ENCODE measurements at regions not wholly inside any gene's neighbourhood (a gene's known extent, or its start where the extent isn't known, plus 50 kb on each side); places are given as distances from the start of the nearest gene placed in this dataset.
"Not testable (repeated sequence)": the region's sequence is repeated elsewhere in the genome, so short reads cannot be mapped to it uniquely, and the experiment has no call there.

- Mint-ChIP-seq H3K36me3 (ENCODE audit: insufficient read depth) (no peaks in the 10 kb centered on the region), H3K4me1 (ENCODE audit: low read depth) (no peaks in the 10 kb centered on the region), H3K9me3 (no peaks in the 10 kb centered on the region), H3K27me3 (ENCODE audit: low read depth) (peaks cover 6% of the 10 kb centered on the region), H3K4me3 (no peak overlapping the region)
- no peak for DNase-seq
- ATAC-seq = no peak
These were observed 116.4 kb upstream of the LSM6 start for GRCh38 chr4:146059151-146059550.

GRCh38 chr4:146058531-146058930, 117.0 kb upstream of the LSM6 start:
- no peak for ATAC-seq
- Mint-ChIP-seq H3K4me3 (no peak overlapping the region), H3K9me3 (no peaks in the 10 kb centered on the region), H3K27me3 (ENCODE audit: low read depth) (peaks cover 6% of the 10 kb centered on the region), H3K36me3 (ENCODE audit: insufficient read depth) (no peaks in the 10 kb centered on the region), H3K4me1 (ENCODE audit: low read depth) (no peaks in the 10 kb centered on the region)
- no peak for DNase-seq

GRCh38 chr4:146054676-146055075, 116.1 kb upstream of the ZNF827 start:
- H3K4me3 Mint-ChIP-seq = no peak overlapping the region
- no peaks in the 10 kb centered on the region for H3K4me1 Mint-ChIP-seq (ENCODE audit: low read depth)
- H3K36me3 Mint-ChIP-seq (ENCODE audit: insufficient read depth) = no peaks in the 10 kb centered on the region
- ATAC-seq = no peak
- DNase-seq = no peak
- H3K27me3 Mint-ChIP-seq (ENCODE audit: low read depth) = no peaks in the 10 kb centered on the region
- H3K9me3 Mint-ChIP-seq = no peaks in the 10 kb centered on the region

- Mint-ChIP-seq H3K9me3 (no peaks in the 10 kb centered on the region), H3K27me3 (ENCODE audit: low read depth) (no peaks in the 10 kb centered on the region), H3K4me3 (no peak overlapping the region), H3K36me3 (ENCODE audit: insufficient read depth) (no peaks in the 10 kb centered on the region), H3K4me1 (ENCODE audit: low read depth) (no peaks in the 10 kb centered on the region)
- ATAC-seq (no peak), DNase-seq (no peak)
These were observed 115.3 kb upstream of the ZNF827 start for GRCh38 chr4:146053891-146054290.

- Mint-ChIP-seq H3K4me1 (ENCODE audit: low read depth) (no peaks in the 10 kb centered on the region), H3K9me3 (no peaks in the 10 kb centered on the region), H3K4me3 (no peak overlapping the region), H3K36me3 (ENCODE audit: insufficient read depth) (peaks cover 2% of the 10 kb centered on the region), H3K27me3 (ENCODE audit: low read depth) (peaks cover 5% of the 10 kb centered on the region)
- DNase-seq (no peak), ATAC-seq (no peak)
These were observed 113.2 kb upstream of the ZNF827 start for GRCh38 chr4:146051728-146052391.

- no peak overlapping the region for H3K4me3 Mint-ChIP-seq
- DNase-seq = no peak
- no peaks in the 10 kb centered on the region for H3K4me1 Mint-ChIP-seq (ENCODE audit: low read depth)
- H3K27me3 Mint-ChIP-seq (ENCODE audit: low read depth) = peaks cover 6% of the 10 kb centered on the region
- no peak for ATAC-seq
- H3K9me3 Mint-ChIP-seq = no peaks in the 10 kb centered on the region
- H3K36me3 Mint-ChIP-seq (ENCODE audit: insufficient read depth) = peaks cover 2% of the 10 kb centered on the region
These were observed 112.6 kb upstream of the ZNF827 start for GRCh38 chr4:146051223-146051622.

- ATAC-seq (no peak), DNase-seq (no peak)
- H3K4me1 Mint-ChIP-seq (ENCODE audit: low read depth) = no peaks in the 10 kb centered on the region
- peaks cover 2% of the 10 kb centered on the region for H3K36me3 Mint-ChIP-seq (ENCODE audit: insufficient read depth)
- no peaks in the 10 kb centered on the region for H3K9me3 Mint-ChIP-seq
- H3K4me3 Mint-ChIP-seq = no peak overlapping the region
- peaks cover 12% of the 10 kb centered on the region for H3K27me3 Mint-ChIP-seq (ENCODE audit: low read depth)
These were observed 111.2 kb upstream of the ZNF827 start for GRCh38 chr4:146049802-146050201.

- not testable (repeated sequence) for DNase-seq; H3K9me3 Mint-ChIP-seq; ATAC-seq; H3K36me3 Mint-ChIP-seq (ENCODE audit: insufficient read depth); H3K4me3 Mint-ChIP-seq; H3K4me1 Mint-ChIP-seq (ENCODE audit: low read depth)
- H3K27me3 Mint-ChIP-seq (ENCODE audit: low read depth) = peaks cover 12% of the 10 kb centered on the region
These were observed 109.1 kb upstream of the ZNF827 start for GRCh38 chr4:146047768-146048167.

GRCh38 chr4:146041139-146042004, 102.7 kb upstream of the ZNF827 start:
- Mint-ChIP-seq H3K27me3 (ENCODE audit: low read depth) (peaks cover 6% of the 10 kb centered on the region), H3K4me3 (no peak overlapping the region), H3K4me1 (ENCODE audit: low read depth) (no peaks in the 10 kb centered on the region), H3K9me3 (no peaks in the 10 kb centered on the region), H3K36me3 (ENCODE audit: insufficient read depth) (no peaks in the 10 kb centered on the region)
- ATAC-seq (no peak), DNase-seq (no peak)

GRCh38 chr4:146040623-146041022, 102.0 kb upstream of the ZNF827 start:
- no peaks in the 10 kb centered on the region for H3K4me1 Mint-ChIP-seq (ENCODE audit: low read depth)
- ATAC-seq = no peak

GRCh38 chr4:146033149-146033548, 94.5 kb upstream of the ZNF827 start:
- no peak overlapping the region for H3K4me3 Mint-ChIP-seq
- ATAC-seq (no peak), DNase-seq (no peak)
- H3K4me1 Mint-ChIP-seq (ENCODE audit: low read depth) = peaks cover 7% of the 10 kb centered on the region
- no peaks in the 10 kb centered on the region for H3K36me3 Mint-ChIP-seq (ENCODE audit: insufficient read depth)
- peaks cover 9% of the 10 kb centered on the region for H3K27me3 Mint-ChIP-seq (ENCODE audit: low read depth)
- peaks cover 6% of the 10 kb centered on the region for H3K9me3 Mint-ChIP-seq

More at GRCh38 chr4:146040623-146041022, 102.0 kb upstream of the ZNF827 start:
- Mint-ChIP-seq H3K27me3 (ENCODE audit: low read depth) (peaks cover 2% of the 10 kb centered on the region), H3K9me3 (no peaks in the 10 kb centered on the region), H3K4me3 (no peak overlapping the region), H3K36me3 (ENCODE audit: insufficient read depth) (no peaks in the 10 kb centered on the region)
- DNase-seq = no peak

GRCh38 chr4:146032234-146032860, 93.7 kb upstream of the ZNF827 start:
- no peaks in the 10 kb centered on the region for H3K36me3 Mint-ChIP-seq (ENCODE audit: insufficient read depth)
- DNase-seq (no peak), ATAC-seq (no peak)
- H3K4me1 Mint-ChIP-seq (ENCODE audit: low read depth) = peaks cover 7% of the 10 kb centered on the region
- H3K4me3 Mint-ChIP-seq = no peak overlapping the region
- peaks cover 9% of the 10 kb centered on the region for H3K27me3 Mint-ChIP-seq (ENCODE audit: low read depth)
- peaks cover 6% of the 10 kb centered on the region for H3K9me3 Mint-ChIP-seq

- Mint-ChIP-seq H3K36me3 (ENCODE audit: insufficient read depth) (no peaks in the 10 kb centered on the region), H3K4me3 (no peak overlapping the region), H3K4me1 (ENCODE audit: low read depth) (peaks cover 7% of the 10 kb centered on the region), H3K27me3 (ENCODE audit: low read depth) (peaks cover 14% of the 10 kb centered on the region), H3K9me3 (peaks cover 6% of the 10 kb centered on the region)
- DNase-seq = no peak
- peak in 1 of 2 donors; percentile 25 for ATAC-seq
These were observed 91.5 kb upstream of the ZNF827 start for GRCh38 chr4:146029939-146030710.

GRCh38 chr4:146029147-146029546, 90.5 kb upstream of the ZNF827 start:
- H3K4me1 Mint-ChIP-seq (ENCODE audit: low read depth) = peaks cover 7% of the 10 kb centered on the region
- peaks cover 14% of the 10 kb centered on the region for H3K27me3 Mint-ChIP-seq (ENCODE audit: low read depth)
- no peaks in the 10 kb centered on the region for H3K36me3 Mint-ChIP-seq (ENCODE audit: insufficient read depth)
- H3K4me3 Mint-ChIP-seq = no peak overlapping the region
- DNase-seq (no peak), ATAC-seq (no peak)
- H3K9me3 Mint-ChIP-seq = peaks cover 5% of the 10 kb centered on the region

All from activated T-cell treated with anti-CD3 and anti-CD28 coated beads, Interleukin-2, amount 50 U/mL, for 4 hours (primary cell).